Duodenal mucosa (tissue), 2 donors: ENCODE measurements at regions not wholly inside any gene's neighbourhood (a gene's known extent, or its start where the extent isn't known, plus 50 kb on each side); places are given as distances from the start of the nearest gene placed in this dataset.
A peak's percentile ranks its signal among the peaks of the same experiment; 100 is the strongest.
"Not testable (repeated sequence)": the region's sequence is repeated elsewhere in the genome, so short reads cannot be mapped to it uniquely, and the experiment has no call there.

Experiments
- H3K27ac ChIP-seq: one replicate; pipeline ENCODE4 v1.7.0; 2013; ENCODE audit warnings: low read depth, low read length
- H3K27me3 ChIP-seq, 2 donors: one replicate each; pipeline ENCODE4 v1.7.0; 2013; ENCODE audit warnings: low read length in 2 of 2, control low read depth in 1 of 2; ENCODE audit not compliant: insufficient read depth in 2 of 2, control insufficient read depth in 1 of 2
- H3K36me3 ChIP-seq, 2 donors: one replicate each; pipeline ENCODE4 v1.7.0; 2013; ENCODE audit warnings: low read length in 2 of 2, control low read depth in 1 of 2; ENCODE audit not compliant: insufficient read depth in 2 of 2, control insufficient read depth in 1 of 2
- H3K4me1 ChIP-seq, 2 donors: one replicate each; pipeline ENCODE4 v1.7.0; 2013; ENCODE audit warnings: low read length in 2 of 2, control low read depth in 1 of 2; ENCODE audit not compliant: insufficient read depth in 2 of 2, control insufficient read depth in 1 of 2
- H3K4me3 ChIP-seq, 2 donors: one replicate each; pipeline ENCODE4 v1.7.0; 2013; ENCODE audit warnings: low read length in 2 of 2, low read depth in 1 of 2
- H3K9ac ChIP-seq, 2 donors: one replicate each; pipeline ENCODE4 v1.7.0; 2013; ENCODE audit warnings: low read length in 2 of 2, low read depth in 1 of 2
- H3K9me3 ChIP-seq, 2 donors: one replicate each; pipeline ENCODE4 v1.7.0; 2013; ENCODE audit warnings: low read length in 2 of 2, control low read depth in 1 of 2; ENCODE audit not compliant: control insufficient read depth in 1 of 2

GRCh38 chr2:130264901-130265320 lies 66.7 kb upstream of the TUBA3E start:
- not testable (repeated sequence) for H3K4me1 ChIP-seq, H3K27ac ChIP-seq, H3K9me3 ChIP-seq, H3K36me3 ChIP-seq, H3K27me3 ChIP-seq, H3K9ac ChIP-seq, H3K4me3 ChIP-seq

GRCh38 chr2:130264501-130264900 lies 66.3 kb upstream of the TUBA3E start:
- H3K4me1 ChIP-seq, result no peaks in the 10 kb centered on the region
- peaks cover 0 to 8% of the 10 kb centered on the region in 2 donors for H3K27me3 ChIP-seq
- no peak overlapping the region for H3K9ac ChIP-seq
- H3K9me3 ChIP-seq, result no peaks in the 10 kb centered on the region
- H3K36me3 ChIP-seq, result no peaks in the 10 kb centered on the region
- no peak overlapping the region for H3K27ac ChIP-seq
- no peak overlapping the region for H3K4me3 ChIP-seq

GRCh38 chr2:130264046-130264445 lies 65.8 kb upstream of the TUBA3E start:
- H3K9ac ChIP-seq, result no peak overlapping the region
- H3K4me3 ChIP-seq, result no peak overlapping the region
- H3K27ac ChIP-seq, result no peak overlapping the region
- no peaks in the 10 kb centered on the region for H3K36me3 ChIP-seq
- no peaks in the 10 kb centered on the region for H3K9me3 ChIP-seq
- peaks cover 0 to 8% of the 10 kb centered on the region in 2 donors for H3K27me3 ChIP-seq
- H3K4me1 ChIP-seq, result no peaks in the 10 kb centered on the region

GRCh38 chr2:130263606-130264005 lies 65.4 kb upstream of the TUBA3E start:
- H3K4me3 ChIP-seq, result no peak overlapping the region
- H3K27me3 ChIP-seq, result peaks cover 0 to 8% of the 10 kb centered on the region in 2 donors
- H3K36me3 ChIP-seq, result no peaks in the 10 kb centered on the region
- H3K9me3 ChIP-seq, result no peaks in the 10 kb centered on the region
- no peak overlapping the region for H3K9ac ChIP-seq
- H3K27ac ChIP-seq, result no peak overlapping the region
- H3K4me1 ChIP-seq, result no peaks in the 10 kb centered on the region

- peaks cover 4 to 12% of the 10 kb centered on the region in 2 donors for H3K27me3 ChIP-seq
- no peak overlapping the region for H3K4me3 ChIP-seq
Observed at GRCh38 chr2:130261970-130262760, 63.9 kb upstream of the TUBA3E start.

GRCh38 chr2:130261099-130261498 lies 62.9 kb upstream of the TUBA3E start:
- no peak overlapping the region for H3K9ac ChIP-seq
- no peak overlapping the region for H3K27ac ChIP-seq
- H3K36me3 ChIP-seq, result no peaks in the 10 kb centered on the region
- peaks cover 4 to 12% of the 10 kb centered on the region in 2 donors for H3K27me3 ChIP-seq
- no peaks in the 10 kb centered on the region for H3K4me1 ChIP-seq
- H3K9me3 ChIP-seq, result no peaks in the 10 kb centered on the region
- H3K4me3 ChIP-seq, result no peak overlapping the region

More at GRCh38 chr2:130261970-130262760, 63.9 kb upstream of the TUBA3E start:
- Histone ChIP-seq H3K27ac (no peak overlapping the region), H3K9ac (no peak overlapping the region), H3K9me3 (no peaks in the 10 kb centered on the region), H3K36me3 (no peaks in the 10 kb centered on the region), H3K4me1 (no peaks in the 10 kb centered on the region)

GRCh38 chr2:130259594-130259993 lies 61.4 kb upstream of the TUBA3E start:
- H3K9me3 ChIP-seq, result no peaks in the 10 kb centered on the region
- no peak overlapping the region for H3K27ac ChIP-seq
- no peak overlapping the region for H3K4me3 ChIP-seq
- peaks cover 4 to 14% of the 10 kb centered on the region in 2 donors for H3K27me3 ChIP-seq
- no peak overlapping the region for H3K9ac ChIP-seq
- H3K4me1 ChIP-seq, result no peaks in the 10 kb centered on the region
- H3K36me3 ChIP-seq, result no peaks in the 10 kb centered on the region

GRCh38 chr2:130258356-130258755 lies 60.1 kb upstream of the TUBA3E start:
- Histone ChIP-seq H3K36me3 (no peaks in the 10 kb centered on the region), H3K27me3 (peaks cover 4 to 14% of the 10 kb centered on the region in 2 donors), H3K4me1 (no peaks in the 10 kb centered on the region), H3K9me3 (no peaks in the 10 kb centered on the region), H3K9ac (no peak overlapping the region), H3K27ac (no peak overlapping the region), H3K4me3 (no peak overlapping the region)

GRCh38 chr2:130252880-130253645 lies 54.8 kb upstream of the TUBA3E start:
- Histone ChIP-seq H3K27me3 (peaks cover 8 to 15% of the 10 kb centered on the region in 2 donors), H3K36me3 (no peaks in the 10 kb centered on the region), H3K4me1 (no peaks in the 10 kb centered on the region), H3K9me3 (no peaks in the 10 kb centered on the region), H3K27ac (no peak overlapping the region), H3K4me3 (peak overlapping the region; percentile 35 to 45), H3K9ac (no peak overlapping the region)

GRCh38 chr2:130251873-130252620 lies 53.8 kb upstream of the TUBA3E start:
- Histone ChIP-seq H3K4me1 (no peaks in the 10 kb centered on the region), H3K4me3 (no peak overlapping the region), H3K27ac (no peak overlapping the region), H3K27me3 (peaks cover 7 to 14% of the 10 kb centered on the region in 2 donors), H3K36me3 (no peaks in the 10 kb centered on the region), H3K9ac (no peak overlapping the region), H3K9me3 (no peaks in the 10 kb centered on the region)
